ENCODE measurements at regions not wholly inside any gene's neighbourhood (a gene's known extent, or its start where the extent isn't known, plus 50 kb on each side); places are given as distances from the start of the nearest gene placed in this dataset.
"Not testable (repeated sequence)": the region's sequence is repeated elsewhere in the genome, so short reads cannot be mapped to it uniquely, and the experiment has no call there.

DNA sequence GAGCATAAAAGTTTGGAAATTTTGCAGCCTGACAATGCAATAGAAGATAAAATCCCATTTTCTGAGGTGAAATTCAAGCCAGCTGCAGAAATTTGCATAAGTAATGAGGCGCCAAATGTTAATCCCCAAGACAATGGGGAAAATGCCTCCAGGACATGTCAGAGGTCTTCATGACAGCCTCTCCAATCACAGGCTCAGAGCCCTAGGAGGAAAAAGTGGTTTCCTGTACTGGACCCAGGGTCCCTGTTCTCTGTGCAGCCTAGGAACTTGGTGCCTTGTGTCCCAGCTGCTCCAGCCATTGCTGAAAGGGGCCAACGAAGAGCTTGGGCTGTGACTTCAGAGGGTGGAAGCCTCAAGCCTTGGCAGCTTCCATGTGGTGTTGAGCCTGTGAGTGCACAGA lies 1218.1 kb downstream of the GALC start:
- DNase-seq (no peak), ATAC-seq (replicated peaks) (no peak)
- Mint-ChIP-seq H3K27ac (no peak overlapping the region), H3K9me3 (peaks cover 0 to 3% of the 10 kb centered on the region in 2 donors), H3K36me3 (no peaks in the 10 kb centered on the region), H3K4me1 (no peaks in the 10 kb centered on the region), H3K4me3 (no peak overlapping the region), H3K27me3 (no peaks in the 10 kb centered on the region)

DNA sequence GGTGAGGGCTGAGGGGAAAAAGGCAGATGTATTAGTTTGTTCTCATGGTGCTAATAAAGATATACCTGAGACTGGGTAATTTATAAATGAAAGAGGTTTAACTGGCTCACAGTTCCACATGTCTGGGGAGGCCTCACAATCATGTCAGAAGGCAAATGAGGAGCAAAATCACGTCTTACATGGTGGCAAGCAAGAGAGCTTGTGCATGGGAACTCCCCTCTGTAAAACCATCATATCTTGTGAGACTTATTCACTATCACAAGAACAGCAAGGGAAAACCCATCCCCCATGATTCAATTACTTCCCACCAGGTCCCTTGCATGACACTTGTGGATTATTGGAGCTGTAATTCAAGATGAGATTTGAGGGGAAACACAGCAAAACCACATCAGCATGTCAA lies 1220.9 kb downstream of the GALC start:
- H3K36me3 Mint-ChIP-seq = no peaks in the 10 kb centered on the region
- ATAC-seq (replicated peaks) = no peak
- no peaks in the 10 kb centered on the region for H3K4me1 Mint-ChIP-seq
- no peak for DNase-seq
- H3K4me3 Mint-ChIP-seq = no peak overlapping the region
- no peak overlapping the region for H3K27ac Mint-ChIP-seq
- no peaks in the 10 kb centered on the region for H3K27me3 Mint-ChIP-seq
- no peaks in the 10 kb centered on the region for H3K9me3 Mint-ChIP-seq

DNA sequence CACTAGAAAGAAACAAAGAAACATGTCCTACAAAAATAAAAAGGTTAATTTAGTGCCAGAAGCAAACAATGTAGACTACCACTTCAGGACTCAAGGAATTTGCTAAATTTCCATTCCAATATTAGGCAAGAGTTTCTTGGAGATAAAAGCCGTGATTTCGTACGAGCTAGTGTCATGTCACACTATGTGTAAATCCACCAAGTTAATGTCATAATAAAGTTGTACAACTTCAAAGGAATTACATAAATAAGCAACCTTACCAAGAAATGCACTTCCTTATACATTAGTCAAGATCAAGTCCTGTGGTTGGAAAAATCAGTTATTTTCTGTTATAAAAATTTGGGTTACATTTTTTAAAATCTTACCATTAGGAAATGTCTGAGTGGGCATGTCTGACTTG lies 1222.8 kb downstream of the GALC start:
- Mint-ChIP-seq H3K36me3 (no peaks in the 10 kb centered on the region), H3K4me1 (no peaks in the 10 kb centered on the region)

DNA sequence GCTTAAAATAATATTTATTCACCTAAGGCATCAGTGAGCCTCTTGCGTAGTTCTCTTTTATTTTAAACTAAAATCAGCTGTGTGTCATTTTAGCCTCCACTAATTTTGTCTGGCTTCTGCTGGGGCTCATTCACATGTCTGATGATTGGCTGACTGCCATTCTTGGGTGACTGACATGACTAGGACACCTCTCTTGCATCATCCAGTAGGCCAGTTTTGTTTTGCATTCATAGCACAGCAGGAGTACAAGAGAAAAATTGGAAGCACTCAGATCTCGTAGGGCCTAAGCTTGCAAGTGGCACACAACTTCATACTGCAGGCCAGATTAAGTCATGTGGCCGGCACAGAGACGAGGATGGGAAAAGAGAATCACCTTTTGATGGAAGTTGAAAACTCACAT lies 1226.5 kb downstream of the GALC start:
- DNase-seq (no peak), ATAC-seq (replicated peaks) (no peak)
- Mint-ChIP-seq H3K4me1 (no peaks in the 10 kb centered on the region), H3K36me3 (no peaks in the 10 kb centered on the region), H3K9me3 (no peaks in the 10 kb centered on the region), H3K27ac (no peak overlapping the region), H3K27me3 (no peaks in the 10 kb centered on the region), H3K4me3 (no peak overlapping the region)

More for the DNA sequence above, 1222.8 kb downstream of the GALC start:
- no peak for ATAC-seq (replicated peaks)
- DNase-seq = no peak
- no peak overlapping the region for H3K27ac Mint-ChIP-seq
- H3K9me3 Mint-ChIP-seq = no peaks in the 10 kb centered on the region
- no peaks in the 10 kb centered on the region for H3K27me3 Mint-ChIP-seq
- H3K4me3 Mint-ChIP-seq = no peak overlapping the region

DNA sequence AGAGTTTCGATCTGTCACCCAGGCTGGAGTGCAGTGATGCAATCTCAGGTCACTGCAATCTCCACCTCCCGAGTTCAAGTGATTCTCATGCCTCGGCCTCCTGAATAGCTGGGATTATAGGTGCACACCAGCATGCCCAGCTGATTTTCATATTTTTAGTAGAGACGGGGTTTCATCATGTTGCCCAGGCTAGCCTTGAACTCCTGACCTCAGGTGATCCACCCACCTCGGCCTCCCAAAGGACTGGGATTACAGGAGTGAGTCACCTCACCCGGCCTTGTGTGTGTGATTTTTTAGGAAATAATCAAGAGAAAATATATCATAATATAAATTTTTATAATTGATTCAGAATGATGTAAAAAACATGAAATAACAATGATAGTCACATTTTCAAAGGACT lies 1231.4 kb downstream of the GALC start:
- Mint-ChIP-seq H3K4me3 (no peak overlapping the region), H3K27ac (no peak overlapping the region), H3K36me3 (no peaks in the 10 kb centered on the region), H3K9me3 (no peaks in the 10 kb centered on the region), H3K27me3 (no peaks in the 10 kb centered on the region), H3K4me1 (no peaks in the 10 kb centered on the region)
- DNase-seq (no peak), ATAC-seq (replicated peaks) (no peak)

DNA sequence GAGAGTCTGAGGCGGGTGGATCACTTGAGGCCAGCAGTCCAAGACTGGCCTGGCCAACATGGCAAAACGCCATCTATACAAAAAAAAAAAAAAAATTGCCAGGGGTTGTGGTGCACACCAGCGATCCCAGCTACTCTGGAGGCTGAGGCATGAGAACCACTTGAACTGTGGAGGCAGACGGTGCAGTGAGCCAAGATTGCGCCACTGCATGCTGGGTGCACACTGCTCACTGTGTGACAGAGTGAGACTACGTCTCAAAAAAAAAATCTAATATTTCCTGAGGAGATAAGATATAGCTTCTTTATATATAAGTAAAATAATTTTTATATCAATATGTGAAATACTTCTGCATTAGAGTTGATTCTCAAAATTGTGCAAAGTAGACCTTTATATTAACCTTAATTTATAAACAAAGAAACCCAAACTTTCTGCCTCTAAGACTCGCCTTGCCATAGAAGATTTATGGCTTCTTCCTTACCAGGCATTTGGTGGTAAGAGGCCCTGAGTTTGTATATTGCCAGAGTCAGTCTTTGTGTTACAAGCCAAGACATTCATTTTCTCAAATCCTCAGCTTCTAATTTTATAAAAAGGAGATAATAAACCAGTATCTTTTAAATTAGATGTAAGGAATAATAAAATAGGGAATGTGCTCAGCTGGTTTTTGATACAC lies 1226.7 kb downstream of the FLRT2 start:
- DNase-seq (no peak), ATAC-seq (replicated peaks) (no peak)
- no peaks in the 10 kb centered on the region for H3K36me3 Mint-ChIP-seq
- no peaks in the 10 kb centered on the region for H3K4me1 Mint-ChIP-seq
- peaks cover 15 to 22% of the 10 kb centered on the region in 2 donors for H3K9me3 Mint-ChIP-seq
- no peaks in the 10 kb centered on the region for H3K27me3 Mint-ChIP-seq
- no peak overlapping the region for H3K4me3 Mint-ChIP-seq
- no peak overlapping the region for H3K27ac Mint-ChIP-seq

DNA sequence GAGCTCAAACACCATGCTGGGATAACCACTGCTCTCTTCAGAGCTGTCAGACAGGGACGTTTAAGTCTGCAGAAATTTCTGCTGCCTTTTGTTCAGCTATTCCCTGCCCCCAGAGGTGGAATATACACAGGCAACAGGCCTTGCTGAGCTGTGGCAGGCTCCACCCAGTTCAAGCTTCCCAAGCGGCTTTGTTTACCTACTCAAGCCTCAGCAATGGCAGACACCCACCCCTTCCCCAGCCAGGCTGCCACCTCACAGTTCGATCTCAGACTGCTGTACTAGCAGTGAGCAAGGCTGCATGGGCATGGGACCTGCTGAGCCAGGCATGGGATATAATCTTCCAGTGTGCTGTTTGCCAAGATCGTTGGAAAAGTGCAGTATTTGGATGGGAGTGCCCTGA lies 1220.5 kb downstream of the FLRT2 start:
- peaks cover 34 to 35% of the 10 kb centered on the region in 2 donors for H3K9me3 Mint-ChIP-seq
- H3K36me3 Mint-ChIP-seq; DNase-seq; ATAC-seq (replicated peaks); H3K27me3 Mint-ChIP-seq; H3K4me3 Mint-ChIP-seq; H3K4me1 Mint-ChIP-seq; H3K27ac Mint-ChIP-seq: not testable (repeated sequence)

DNA sequence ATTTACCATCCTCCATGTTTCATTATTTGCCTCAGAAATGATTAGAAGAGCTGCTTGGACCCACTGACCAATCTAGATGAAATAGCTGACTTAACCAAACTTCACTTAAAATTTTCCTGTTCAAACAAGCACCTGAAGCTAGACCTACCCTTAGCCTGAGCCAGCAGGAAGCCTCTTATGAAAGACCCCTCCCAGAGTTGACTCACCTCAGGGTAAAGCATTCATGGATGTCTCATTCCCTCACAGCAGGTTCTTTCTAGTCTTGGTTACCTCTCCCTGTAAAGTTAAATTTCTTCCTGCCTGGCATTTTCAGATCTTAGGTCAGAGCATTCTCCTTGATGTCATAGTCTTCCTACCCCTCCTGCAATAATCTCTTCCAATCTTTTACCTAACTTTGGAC lies 1209.8 kb downstream of the FLRT2 start:
- DNase-seq = no peak
- no peaks in the 10 kb centered on the region for H3K36me3 Mint-ChIP-seq
- peaks cover 0 to 2% of the 10 kb centered on the region in 2 donors for H3K9me3 Mint-ChIP-seq
- no peak overlapping the region for H3K27ac Mint-ChIP-seq
- no peak for ATAC-seq (replicated peaks)
- H3K27me3 Mint-ChIP-seq = no peaks in the 10 kb centered on the region
- no peak overlapping the region for H3K4me3 Mint-ChIP-seq
- no peaks in the 10 kb centered on the region for H3K4me1 Mint-ChIP-seq

DNA sequence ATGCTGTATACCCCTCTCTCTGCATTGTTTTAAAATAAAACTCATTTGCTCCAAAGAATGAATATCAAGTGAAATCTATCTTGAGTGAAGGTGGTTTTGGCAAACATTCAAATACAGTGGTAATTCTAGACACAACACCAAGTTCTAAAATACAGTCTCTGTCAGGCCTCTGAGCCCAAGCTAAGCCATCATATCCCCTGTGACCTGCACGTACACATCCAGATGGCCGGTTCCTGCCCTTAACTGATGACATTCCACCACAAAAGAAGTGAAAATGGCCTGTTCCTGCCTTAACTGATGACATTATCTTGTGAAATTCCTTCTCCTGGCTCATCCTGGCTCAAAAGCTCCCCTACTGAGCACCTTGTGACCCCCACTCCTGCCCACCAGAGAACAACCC lies 1201.5 kb downstream of the FLRT2 start:
- H3K27ac Mint-ChIP-seq; ATAC-seq (replicated peaks); H3K27me3 Mint-ChIP-seq; H3K36me3 Mint-ChIP-seq; H3K4me1 Mint-ChIP-seq; H3K4me3 Mint-ChIP-seq; DNase-seq; H3K9me3 Mint-ChIP-seq: not testable (repeated sequence)

DNA sequence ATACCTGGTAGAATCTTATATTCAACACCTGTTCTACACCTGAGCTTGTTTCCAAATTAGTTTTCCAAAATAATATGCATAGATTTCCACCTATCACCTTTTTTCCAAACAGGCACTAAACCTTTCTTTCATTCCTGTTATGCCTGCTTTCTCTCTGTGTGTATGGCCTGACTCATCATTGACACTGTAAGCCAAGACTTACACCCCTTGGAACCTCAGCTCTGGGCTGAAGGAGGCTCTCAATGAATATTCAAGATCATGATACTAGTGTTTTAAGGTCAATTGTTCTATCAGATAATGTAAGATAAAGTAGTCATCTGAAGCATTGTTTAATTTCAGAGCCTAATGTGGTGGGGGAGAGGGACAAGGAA lies 1193.3 kb downstream of the FLRT2 start:
- peaks cover 0 to 4% of the 10 kb centered on the region in 2 donors for H3K9me3 Mint-ChIP-seq
- H3K27ac Mint-ChIP-seq = no peak overlapping the region
- DNase-seq (no peak), ATAC-seq (replicated peaks) (no peak)
- no peaks in the 10 kb centered on the region for H3K27me3 Mint-ChIP-seq
- H3K4me1 Mint-ChIP-seq = no peaks in the 10 kb centered on the region
- no peaks in the 10 kb centered on the region for H3K36me3 Mint-ChIP-seq
- no peak overlapping the region for H3K4me3 Mint-ChIP-seq

DNA sequence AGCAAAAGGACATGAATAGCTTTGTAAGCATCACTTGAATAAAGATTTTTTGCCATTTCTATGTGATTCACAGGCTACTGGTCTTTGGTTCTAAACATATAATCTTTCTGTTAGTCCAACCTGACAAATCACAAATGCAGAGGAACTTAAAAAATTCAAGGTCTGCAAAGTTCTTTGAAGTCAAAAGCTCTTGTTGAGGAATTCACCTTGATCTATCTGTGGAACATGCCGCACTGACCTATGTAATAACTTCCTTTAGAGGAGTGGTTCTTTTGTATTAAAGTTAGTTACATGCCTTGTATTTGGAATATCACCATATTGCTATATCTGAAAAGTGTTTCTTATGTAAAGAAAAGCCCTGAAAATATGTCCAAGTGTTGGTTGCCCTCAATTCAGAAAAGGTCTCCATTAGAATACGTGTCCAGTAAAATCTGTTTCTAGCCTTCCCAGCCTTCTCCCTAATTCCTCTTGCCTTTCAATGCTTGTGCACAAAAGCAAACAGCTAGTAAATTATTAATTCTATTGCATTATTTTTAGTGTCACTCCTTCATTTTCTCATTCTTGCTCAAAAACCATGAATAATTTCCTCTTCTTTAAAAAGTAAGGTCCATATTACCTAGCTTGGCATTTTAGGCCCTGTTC lies 1192.8 kb downstream of the FLRT2 start:
- ATAC-seq (replicated peaks) = no peak

DNA sequence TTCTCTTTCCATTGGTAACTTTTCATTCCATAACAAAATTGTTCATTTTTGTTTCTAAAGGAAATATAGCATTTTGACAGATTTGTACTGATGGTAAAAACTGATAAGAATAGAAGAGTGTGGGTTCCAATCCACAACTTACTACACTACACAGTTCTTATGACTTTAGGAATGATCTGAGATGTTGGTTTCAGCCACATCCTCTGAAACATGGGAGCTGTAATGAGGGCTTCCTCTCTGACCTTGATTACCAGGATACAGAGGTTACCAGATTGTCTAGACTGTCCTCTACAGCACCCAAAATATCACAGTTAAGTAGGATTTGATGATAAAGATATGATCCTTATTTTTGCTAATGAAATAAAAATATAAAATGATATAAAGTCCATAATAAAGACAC lies 1184.6 kb downstream of the FLRT2 start:
- peaks cover under 1 to 1% of the 10 kb centered on the region in 2 donors for H3K9me3 Mint-ChIP-seq
- H3K27me3 Mint-ChIP-seq = no peaks in the 10 kb centered on the region
- DNase-seq (no peak), ATAC-seq (replicated peaks) (no peak)
- no peak overlapping the region for H3K4me3 Mint-ChIP-seq
- H3K27ac Mint-ChIP-seq = no peak overlapping the region
- H3K4me1 Mint-ChIP-seq = no peaks in the 10 kb centered on the region
- H3K36me3 Mint-ChIP-seq = no peaks in the 10 kb centered on the region

More for the DNA sequence above, 1192.8 kb downstream of the FLRT2 start:
- H3K4me3 Mint-ChIP-seq = no peak overlapping the region
- H3K9me3 Mint-ChIP-seq = peaks cover 0 to 4% of the 10 kb centered on the region in 2 donors
- no peaks in the 10 kb centered on the region for H3K36me3 Mint-ChIP-seq
- H3K4me1 Mint-ChIP-seq = no peaks in the 10 kb centered on the region
- H3K27me3 Mint-ChIP-seq = no peaks in the 10 kb centered on the region
- DNase-seq = no peak
- H3K27ac Mint-ChIP-seq = no peak overlapping the region

DNA sequence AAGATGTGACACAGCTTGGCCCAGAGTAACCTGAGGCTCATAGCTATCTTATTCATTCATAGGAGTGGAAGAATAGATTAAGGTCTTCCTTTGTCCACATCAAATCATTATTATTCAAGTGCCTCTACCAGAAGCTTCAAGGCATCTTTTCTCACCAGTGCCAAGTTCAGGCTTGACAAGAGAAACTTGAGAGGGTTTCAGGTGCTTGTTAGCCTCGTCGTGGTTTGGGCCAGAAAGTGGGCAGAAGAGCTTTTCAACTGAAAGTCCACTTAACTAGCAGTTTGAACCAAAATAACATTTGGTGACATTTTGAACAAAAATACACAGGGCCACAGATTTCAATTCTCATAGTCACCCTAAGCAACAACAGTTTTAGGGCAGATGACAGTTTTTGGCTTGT lies 1184.2 kb downstream of the FLRT2 start:
- ATAC-seq (replicated peaks) = no peak
- Mint-ChIP-seq H3K4me3 (no peak overlapping the region), H3K36me3 (no peaks in the 10 kb centered on the region), H3K27ac (no peak overlapping the region), H3K27me3 (no peaks in the 10 kb centered on the region), H3K4me1 (no peaks in the 10 kb centered on the region), H3K9me3 (peaks cover 0 to 1% of the 10 kb centered on the region in 2 donors)
- no peak for DNase-seq

DNA sequence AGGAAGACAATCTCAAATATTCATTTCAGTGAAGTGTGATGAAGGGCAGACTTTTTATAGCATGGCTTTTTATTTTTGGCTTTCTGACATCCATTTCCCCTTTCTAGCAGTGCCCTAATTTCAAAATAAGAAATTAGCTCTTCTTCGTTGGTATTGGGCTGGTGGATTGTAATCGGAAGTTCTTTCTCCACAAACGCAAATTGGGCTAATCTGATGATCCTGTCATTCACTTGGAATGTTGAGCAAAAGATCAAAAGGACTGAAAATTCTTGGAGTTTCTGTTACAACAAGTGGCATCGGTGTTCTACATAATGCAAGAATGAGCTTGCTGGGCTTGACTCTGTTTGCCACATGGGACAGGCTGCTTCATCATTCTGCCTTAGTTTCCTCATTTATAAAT lies 1182.8 kb downstream of the FLRT2 start:
- no peak for ATAC-seq (replicated peaks)
- Mint-ChIP-seq H3K4me3 (no peak overlapping the region), H3K9me3 (peaks cover 0 to 1% of the 10 kb centered on the region in 2 donors), H3K27ac (no peak overlapping the region), H3K4me1 (no peaks in the 10 kb centered on the region), H3K36me3 (no peaks in the 10 kb centered on the region), H3K27me3 (no peaks in the 10 kb centered on the region)
- DNase-seq = no peak

DNA sequence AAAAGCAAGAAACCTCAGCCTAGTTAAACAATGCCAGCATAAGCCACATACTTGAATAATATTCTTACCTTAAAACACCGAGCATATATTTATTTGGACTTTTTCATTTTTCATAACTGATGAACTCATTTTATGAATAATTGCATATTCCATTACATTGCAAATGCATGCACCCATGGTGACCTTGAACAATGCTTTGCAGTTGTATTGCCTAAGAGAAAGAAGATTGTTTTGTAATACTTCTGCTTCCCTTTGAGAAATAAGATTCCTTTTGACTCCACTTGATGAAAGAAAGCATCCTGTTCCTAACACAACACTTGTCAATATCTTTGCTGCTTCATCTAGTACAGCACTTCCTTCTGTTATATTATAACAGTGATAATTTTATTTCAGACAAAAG lies 1182.2 kb downstream of the FLRT2 start:
- peaks cover 0 to 1% of the 10 kb centered on the region in 2 donors for H3K9me3 Mint-ChIP-seq
- H3K4me3 Mint-ChIP-seq = no peak overlapping the region
- H3K27me3 Mint-ChIP-seq = no peaks in the 10 kb centered on the region
- no peaks in the 10 kb centered on the region for H3K4me1 Mint-ChIP-seq
- no peak for ATAC-seq (replicated peaks)
- H3K27ac Mint-ChIP-seq = no peak overlapping the region
- H3K36me3 Mint-ChIP-seq = no peaks in the 10 kb centered on the region
- DNase-seq = no peak
